T-cell (primary cell): ENCODE measurements at regions not wholly inside any gene's neighbourhood (a gene's known extent, or its start where the extent isn't known, plus 50 kb on each side); places are given as distances from the start of the nearest gene placed in this dataset.

Experiments
- ATAC-seq, 4 experiments: fragments of 200-7000 bp in 3 of 4; fragments of 150-1000 bp in 1 of 4; cut with Tn5 transposase; replicated peaks in 1 of 4; 1 replicate in 3 of 4; 2 replicates in 1 of 4; pipeline ENCODE4 v1.10.0; 2021; ENCODE audit warnings: moderate library complexity in 3 of 4, mild to moderate bottlenecking in 2 of 4, moderate number of reproducible peaks in 1 of 4
- CTCF ChIA-PET, 2 donors: fragments of 300-600 bp; sonication (Branson Sonifier 250); formaldehyde crosslinking; loops; one replicate each; lab custom pipeline; 2022; ENCODE audit warnings: antibody characterized with exemption in 2 of 2; lab: Charles Lee
- POLR2A ChIA-PET, 2 donors: fragments of 300-600 bp; sonication (Branson Sonifier 250); formaldehyde crosslinking; loops; one replicate each; lab custom pipeline; 2022; ENCODE audit warnings: antibody characterized with exemption in 2 of 2; lab: Charles Lee
- DNase-seq, 35 experiments: peaks; one replicate each; pipeline versions ENCODE4 v3.0.0 to v3.0.0-alpha.2; 2013 to 2023
- H3K27ac ChIP-seq: one replicate; pipeline ENCODE4 v1.5.1; 2013; ENCODE audit warnings: low read length
- H3K27me3 ChIP-seq, 2 experiments: replicated peaks in 1 of 2; 1 replicate in 1 of 2; 2 replicates in 1 of 2; pipeline versions ENCODE4 v1.6.1 to v1.7.0; 2013; ENCODE audit warnings: low read length in 1 of 2, mixed read lengths in 1 of 2; ENCODE audit not compliant: control insufficient read depth in 2 of 2, insufficient read depth in 2 of 2; ENCODE audit errors: extremely low read depth in 1 of 2
- H3K36me3 ChIP-seq, 2 donors: 1 replicate in 1 of 2; 2 replicates in 1 of 2; pipeline versions ENCODE4 v1.6.1 to v1.7.0; 2013; ENCODE audit warnings: low read length in 1 of 2; ENCODE audit not compliant: control insufficient read depth in 2 of 2, insufficient read depth in 1 of 2; ENCODE audit errors: extremely low read depth in 1 of 2
- H3K4me1 ChIP-seq, 2 experiments: 1 replicate in 1 of 2; 2 replicates in 1 of 2; pipeline versions ENCODE4 v1.6.1 to v1.7.0; 2013; ENCODE audit warnings: low read length in 2 of 2, mixed read lengths in 1 of 2; ENCODE audit not compliant: insufficient read depth in 2 of 2, control insufficient read depth in 1 of 2; ENCODE audit errors: extremely low read depth in 1 of 2
- H3K4me3 ChIP-seq, 2 donors: 1 replicate in 1 of 2; 2 replicates in 1 of 2; pipeline versions ENCODE4 v1.5.1 to v1.7.0; 2013; ENCODE audit warnings: mild to moderate bottlenecking in 2 of 2, low read length in 1 of 2, moderate library complexity in 1 of 2; ENCODE audit not compliant: control insufficient read depth in 1 of 2; ENCODE audit errors: extremely low read depth in 1 of 2
- H3K9me3 ChIP-seq: 2 replicates; pipeline ENCODE4 v1.7.0; 2013
- H3K27ac Mint-ChIP-seq, 2 donors: one replicate each; pipeline ENCODE4 v1.8.0; 2020 to 2021; ENCODE audit warnings: mild to moderate bottlenecking in 2 of 2, mixed read lengths in 2 of 2
- H3K27me3 Mint-ChIP-seq, 2 donors: one replicate each; pipeline ENCODE4 v1.8.0; 2021 to 2022; ENCODE audit warnings: mixed read lengths in 2 of 2
- H3K36me3 Mint-ChIP-seq: one replicate; pipeline ENCODE4 v1.8.0; 2021; ENCODE audit warnings: mixed read lengths
- H3K4me1 Mint-ChIP-seq, 3 donors: one replicate each; pipeline ENCODE4 v1.8.0; 2020 to 2022; ENCODE audit warnings: mixed read lengths in 3 of 3, mild to moderate bottlenecking in 1 of 3
- H3K4me3 Mint-ChIP-seq, 3 donors: one replicate each; pipeline ENCODE4 v1.8.0; 2020 to 2022; ENCODE audit warnings: mild to moderate bottlenecking in 3 of 3, mixed read lengths in 3 of 3, moderate library complexity in 3 of 3
- H3K9me3 Mint-ChIP-seq, 3 donors: one replicate each; pipeline ENCODE4 v1.8.0; 2020 to 2022; ENCODE audit warnings: mixed read lengths in 3 of 3
- whole genome bisulfite sequencing: methylation state at CpG from one replicate; pipeline ENCODE4 v1.1.5; 2013; ENCODE audit warnings: missing lambda C conversion rate; ENCODE audit not compliant: insufficient coverage; 5-methylcytosine and 5-hydroxymethylcytosine counted together

DNA sequence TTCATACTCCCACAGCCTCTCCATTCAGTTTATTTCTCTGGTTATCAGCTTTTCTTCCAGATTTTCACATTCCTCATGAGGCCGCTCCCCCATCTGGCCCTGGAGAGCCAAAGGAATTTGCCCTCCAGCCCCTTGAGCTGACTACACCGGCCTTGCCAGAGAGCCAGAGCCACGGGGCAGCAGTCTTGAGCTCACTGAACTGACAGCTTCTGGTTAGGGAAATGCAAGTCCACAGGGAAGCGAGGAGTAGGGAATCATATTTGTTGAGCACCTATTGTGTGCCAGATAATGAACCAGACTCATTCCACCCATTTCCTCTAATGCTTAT lies 102.4 kb downstream of the ABCC12 start:
- Histone ChIP-seq H3K27ac (no peak overlapping the region), H3K36me3 (no peaks in the 10 kb centered on the region), H3K4me3 (no peak overlapping the region), H3K4me1 (peaks cover 0 to 6% of the 10 kb centered on the region in 2 experiments), H3K27me3 (peaks cover 0 to 12% of the 10 kb centered on the region in 2 experiments), H3K9me3 (no peaks in the 10 kb centered on the region)
- CTCF ChIA-PET, result no interaction called here
- Mint-ChIP-seq H3K36me3 (no peaks in the 10 kb centered on the region), H3K9me3 (no peaks in the 10 kb centered on the region), H3K4me1 (peaks cover 0 to 3% (median 0%) of the 10 kb centered on the region in 3 donors), H3K4me3 (no peak overlapping the region), H3K27me3 (peaks cover 8 to 10% of the 10 kb centered on the region in 2 donors), H3K27ac (no peak overlapping the region)
- ATAC-seq, result no peak
- POLR2A ChIA-PET, result no interaction called here
- WGBS, result no CpG with 5 or more reads among the region's 4 CpGs
- no peak for DNase-seq

DNA sequence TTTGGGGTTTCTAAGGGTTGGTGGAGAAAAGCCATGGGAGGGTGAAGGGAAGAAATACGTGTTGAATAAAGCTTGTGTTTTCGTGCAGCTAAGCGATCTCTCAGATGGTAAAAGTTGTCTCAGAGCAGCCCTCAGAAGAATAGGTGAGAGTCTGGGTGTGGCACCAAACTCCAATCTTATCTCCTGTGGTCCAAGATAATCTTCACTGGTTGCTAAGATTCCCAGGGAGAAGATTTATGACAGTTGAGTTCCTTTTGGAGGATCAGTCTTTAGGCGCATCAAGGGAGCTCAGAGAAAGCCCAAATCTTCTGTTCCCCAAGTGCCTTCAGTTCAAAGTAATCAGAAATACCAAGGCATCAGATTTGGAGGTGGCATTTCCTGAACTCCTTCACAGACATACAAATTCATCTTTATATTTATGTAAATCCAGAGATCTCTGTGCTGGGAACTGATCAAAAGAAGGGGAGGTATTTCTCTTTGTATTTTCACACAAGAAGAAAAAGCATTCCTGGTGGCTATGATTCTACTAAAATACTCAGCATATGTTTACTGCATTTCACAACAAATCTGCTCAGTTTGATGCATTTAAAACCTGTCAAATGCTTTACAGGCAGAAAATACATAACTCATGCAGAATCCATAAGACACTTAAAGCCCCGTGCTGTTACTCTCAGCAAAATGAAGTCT lies 102.9 kb downstream of the ABCC12 start:
- H3K27me3 ChIP-seq, result peaks cover 0 to 12% of the 10 kb centered on the region in 2 experiments
- 83% methylated on average over 4 of the region's 5 CpGs for WGBS
- no peak for DNase-seq
- Mint-ChIP-seq H3K4me3 (no peak overlapping the region), H3K9me3 (no peaks in the 10 kb centered on the region), H3K27ac (no peak overlapping the region), H3K4me1 (peaks cover 0 to 3% (median 0%) of the 10 kb centered on the region in 3 donors), H3K27me3 (peaks cover 10% of the 10 kb centered on the region in 2 donors), H3K36me3 (no peaks in the 10 kb centered on the region)
- ATAC-seq, result no peak
- H3K9me3 ChIP-seq, result no peaks in the 10 kb centered on the region
- H3K27ac ChIP-seq, result no peak overlapping the region
- H3K4me3 ChIP-seq, result no peak overlapping the region
- H3K36me3 ChIP-seq, result no peaks in the 10 kb centered on the region
- H3K4me1 ChIP-seq, result peaks cover 0 to 6% of the 10 kb centered on the region in 2 experiments
- ChIA-PET CTCF (no interaction called here), POLR2A (no interaction called here)

DNA sequence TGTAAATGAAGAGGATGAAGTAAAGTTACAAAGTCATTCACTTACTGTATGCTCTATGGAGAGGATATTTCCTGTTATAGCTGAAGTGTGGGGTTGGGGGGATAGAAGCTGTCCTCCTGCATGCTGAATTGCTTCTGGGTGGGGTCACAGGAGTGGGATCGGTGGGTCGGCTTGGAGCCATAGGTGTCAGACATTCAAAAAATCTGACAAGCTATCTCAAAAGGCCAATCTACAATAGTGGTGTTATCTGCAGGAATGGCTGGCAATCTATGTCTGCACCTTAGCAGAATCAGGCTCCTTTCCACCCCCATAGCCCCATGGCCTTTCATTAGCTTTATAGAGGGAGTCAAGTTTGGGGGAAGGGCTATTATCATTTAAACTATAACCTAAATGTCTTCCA lies 104.9 kb downstream of the ABCC12 start:
- no peaks in the 10 kb centered on the region for H3K9me3 Mint-ChIP-seq
- H3K36me3 ChIP-seq, result no peaks in the 10 kb centered on the region
- H3K4me1 ChIP-seq, result peaks cover 0 to 6% of the 10 kb centered on the region in 2 experiments
- no CpG with 5 or more reads among the region's 2 CpGs for WGBS
- ChIA-PET CTCF (no interaction called here), POLR2A (no interaction called here)
- H3K27ac ChIP-seq, result no peak overlapping the region
- H3K4me1 Mint-ChIP-seq, result peaks cover 0 to 3% (median 0%) of the 10 kb centered on the region in 3 donors
- no peak overlapping the region for H3K4me3 Mint-ChIP-seq
- H3K27me3 Mint-ChIP-seq, result peaks cover 7 to 11% of the 10 kb centered on the region in 2 donors
- peaks cover 0 to 21% of the 10 kb centered on the region in 2 experiments for H3K27me3 ChIP-seq
- no peaks in the 10 kb centered on the region for H3K36me3 Mint-ChIP-seq
- no peak overlapping the region for H3K4me3 ChIP-seq
- no peaks in the 10 kb centered on the region for H3K9me3 ChIP-seq
- DNase-seq, result no peak
- no peak for ATAC-seq
- no peak overlapping the region for H3K27ac Mint-ChIP-seq

DNA sequence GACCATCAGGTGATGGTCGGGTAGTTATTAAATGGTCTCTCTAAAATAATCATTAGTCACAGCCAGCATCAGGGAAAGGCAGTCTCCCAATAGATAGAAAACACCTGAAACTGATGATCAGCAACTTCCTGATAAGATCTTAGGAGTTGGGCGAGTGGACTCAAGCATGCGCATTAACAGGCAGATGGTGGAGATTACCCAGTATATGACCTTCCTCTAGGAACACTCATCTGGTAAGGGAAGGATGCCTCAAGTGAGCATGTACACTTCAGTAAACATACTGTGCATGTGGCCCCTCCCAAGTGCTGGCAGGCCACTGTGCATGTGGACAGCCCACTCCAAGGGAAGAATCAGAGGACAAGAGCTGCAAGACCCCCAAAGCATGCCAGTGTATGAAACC lies 105.9 kb downstream of the ABCC12 start:
- no peak overlapping the region for H3K27ac Mint-ChIP-seq
- no peak overlapping the region for H3K4me3 Mint-ChIP-seq
- ChIA-PET CTCF (no interaction called here), POLR2A (no interaction called here)
- peaks cover 0 to 15% of the 10 kb centered on the region in 2 experiments for H3K27me3 ChIP-seq
- peaks cover 0 to 1% of the 10 kb centered on the region in 2 experiments for H3K4me1 ChIP-seq
- no peak overlapping the region for H3K27ac ChIP-seq
- H3K27me3 Mint-ChIP-seq, result peaks cover 5 to 15% of the 10 kb centered on the region in 2 donors
- no peaks in the 10 kb centered on the region for H3K9me3 Mint-ChIP-seq
- H3K9me3 ChIP-seq, result no peaks in the 10 kb centered on the region
- no CpG with 5 or more reads among the region's 3 CpGs for WGBS
- DNase-seq (no peak), ATAC-seq (no peak)
- H3K4me1 Mint-ChIP-seq, result no peaks in the 10 kb centered on the region
- H3K36me3 Mint-ChIP-seq, result no peaks in the 10 kb centered on the region
- H3K4me3 ChIP-seq, result no peak overlapping the region
- H3K36me3 ChIP-seq, result no peaks in the 10 kb centered on the region

DNA sequence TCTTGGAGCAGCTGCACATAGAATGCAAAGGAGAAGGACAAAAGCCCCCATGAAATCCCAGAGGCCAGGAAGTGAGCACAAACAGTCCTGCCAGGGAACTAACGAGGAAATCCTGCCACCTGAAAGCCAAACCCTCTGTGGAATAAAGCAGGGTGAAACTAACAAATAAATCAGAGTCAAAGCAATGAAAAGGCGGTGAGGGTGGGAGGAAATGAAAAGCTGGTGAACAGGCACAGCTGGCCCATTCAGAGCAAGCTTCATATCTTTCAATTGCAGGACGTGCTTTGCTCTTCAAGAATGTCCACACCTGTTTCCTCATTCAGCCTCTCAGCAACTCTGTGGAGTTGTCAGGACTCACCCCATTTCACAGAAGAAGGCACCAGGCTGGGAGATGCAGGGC lies 108.1 kb downstream of the ABCC12 start:
- 0% methylated on average over 1 of the region's 3 CpGs for WGBS
- H3K4me1 Mint-ChIP-seq, result no peaks in the 10 kb centered on the region
- H3K27ac Mint-ChIP-seq, result no peak overlapping the region
- Histone ChIP-seq H3K4me1 (no peaks in the 10 kb centered on the region), H3K4me3 (no peak overlapping the region), H3K9me3 (no peaks in the 10 kb centered on the region), H3K27me3 (peaks cover 0 to 9% of the 10 kb centered on the region in 2 experiments), H3K36me3 (no peaks in the 10 kb centered on the region), H3K27ac (no peak overlapping the region)
- H3K36me3 Mint-ChIP-seq, result no peaks in the 10 kb centered on the region
- CTCF ChIA-PET, result no interaction called here
- DNase-seq (no peak), ATAC-seq (no peak)
- peaks cover 2 to 11% of the 10 kb centered on the region in 2 donors for H3K27me3 Mint-ChIP-seq
- H3K9me3 Mint-ChIP-seq, result no peaks in the 10 kb centered on the region
- H3K4me3 Mint-ChIP-seq, result no peak overlapping the region
- POLR2A ChIA-PET, result interaction anchor here in 1 of 2 donors (0.6 kb wide), 1 partner anchor 94 kb away, joined by 11 read pairs; no protein-coding TSS in a partner anchor

DNA sequence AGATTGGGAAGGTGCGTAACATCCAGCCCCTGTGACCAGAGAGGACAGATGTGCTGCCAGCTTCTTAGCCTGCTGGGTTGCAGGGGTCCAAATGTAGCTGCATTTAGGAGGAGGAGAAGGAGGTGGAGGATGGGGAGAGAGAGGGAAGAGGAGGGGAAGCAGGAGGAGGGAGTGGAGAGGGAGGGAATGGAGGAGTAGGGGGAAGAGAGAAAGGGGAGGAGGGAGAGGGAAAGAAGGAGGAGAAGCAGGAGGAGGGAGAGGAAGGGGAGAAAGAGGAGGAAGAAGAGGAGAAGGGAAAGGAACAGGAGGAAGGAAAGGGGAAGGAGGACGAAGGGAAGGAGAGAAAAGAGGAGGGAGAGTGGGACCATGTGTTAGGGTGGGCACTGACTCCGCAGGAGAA lies 108.6 kb downstream of the ABCC12 start:
- ATAC-seq, result no peak

More for the DNA sequence above, 108.6 kb downstream of the ABCC12 start:
- Mint-ChIP-seq H3K36me3 (no peaks in the 10 kb centered on the region), H3K27me3 (peaks cover 2 to 11% of the 10 kb centered on the region in 2 donors), H3K4me3 (no peak overlapping the region), H3K4me1 (no peaks in the 10 kb centered on the region), H3K27ac (no peak overlapping the region), H3K9me3 (no peaks in the 10 kb centered on the region)
- Histone ChIP-seq H3K27me3 (peaks cover 0 to 9% of the 10 kb centered on the region in 2 experiments), H3K4me1 (no peaks in the 10 kb centered on the region), H3K9me3 (no peaks in the 10 kb centered on the region), H3K4me3 (no peak overlapping the region), H3K36me3 (no peaks in the 10 kb centered on the region), H3K27ac (no peak overlapping the region)
- 52% methylated on average over 2 of the region's 3 CpGs for WGBS
- DNase-seq, result no peak
- CTCF ChIA-PET, result no interaction called here
- POLR2A ChIA-PET, result no interaction called here
